ENCODE measurements at regions not wholly inside any gene's neighbourhood (a gene's known extent, or its start where the extent isn't known, plus 50 kb on each side); places are given as distances from the start of the nearest gene placed in this dataset.

DNA sequence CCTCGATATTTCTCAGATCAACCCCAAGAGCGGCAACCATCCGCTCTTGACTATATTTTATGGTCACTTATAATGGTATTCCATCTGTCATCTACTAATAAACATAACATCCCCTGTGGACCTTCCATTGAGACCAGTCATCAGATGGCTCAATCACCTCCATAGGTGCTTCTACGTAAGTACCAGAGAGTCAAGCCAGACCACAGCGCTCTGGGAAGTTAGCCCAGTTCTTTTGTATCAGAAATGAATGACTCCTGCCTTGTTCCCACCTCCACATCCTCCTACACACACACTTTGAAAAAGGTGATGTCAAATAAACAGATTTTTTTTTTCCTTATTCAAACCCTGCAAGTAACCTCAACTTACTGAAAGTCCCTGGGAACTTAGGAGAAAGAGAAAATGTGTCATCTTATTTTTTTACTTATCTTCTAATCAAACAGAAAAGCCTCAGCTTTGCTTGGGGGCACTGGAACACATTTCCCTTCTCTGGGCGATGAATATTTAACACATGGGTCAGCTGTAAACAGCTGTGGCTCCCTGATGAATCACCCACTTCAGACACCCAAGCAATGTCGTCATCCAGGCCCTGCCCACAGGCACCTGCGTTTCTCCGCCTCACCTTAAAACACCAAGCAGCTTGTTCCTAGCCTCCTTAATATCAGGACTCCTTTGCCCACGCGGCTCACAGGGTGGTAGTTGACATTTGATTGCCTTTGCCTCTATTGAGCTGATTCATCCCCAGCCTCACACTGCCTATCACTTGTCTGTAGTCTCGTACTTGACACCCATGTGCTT, 121.4 kb upstream of the LY86 start:
- Histone ChIP-seq H3K36me3 (ENCODE audit: control insufficient read depth, low read length) (no peaks in the 10 kb centered on the region), H3F3A (ENCODE audit: control insufficient read depth, insufficient read depth) (no peaks in the 10 kb centered on the region), H3K4me2 (ENCODE audit: low read length) (no peak overlapping the region), H3K27me3 (ENCODE audit: control insufficient read depth, low read length) (no peaks in the 10 kb centered on the region), H3K4me1 (ENCODE audit: control insufficient read depth, low read length) (peaks cover under 1% of the 10 kb centered on the region), H3K79me2 (ENCODE audit: control insufficient read depth, low read length) (no peaks in the 10 kb centered on the region), H3K9me3 (ENCODE audit: control insufficient read depth, insufficient read depth, low read length) (no peaks in the 10 kb centered on the region), H4K20me1 (ENCODE audit: control insufficient read depth, insufficient read depth, low read depth, low read length) (no peaks in the 10 kb centered on the region), H3K27ac (ENCODE audit: low read depth, low read length) (no peak overlapping the region), H3K9me2 (replicated peaks; ENCODE audit: control insufficient read depth, low read length) (no peaks in the 10 kb centered on the region), H3K4me3 (ENCODE audit: low read length) (no peak overlapping the region)
- no peak for TF ChIP-seq EZH2phosphoT487 (IDR thresholded peaks at IDR 0.05; ENCODE audit: borderline replicate concordance, low read length)
- TF ChIP-seq, protein P1, sequence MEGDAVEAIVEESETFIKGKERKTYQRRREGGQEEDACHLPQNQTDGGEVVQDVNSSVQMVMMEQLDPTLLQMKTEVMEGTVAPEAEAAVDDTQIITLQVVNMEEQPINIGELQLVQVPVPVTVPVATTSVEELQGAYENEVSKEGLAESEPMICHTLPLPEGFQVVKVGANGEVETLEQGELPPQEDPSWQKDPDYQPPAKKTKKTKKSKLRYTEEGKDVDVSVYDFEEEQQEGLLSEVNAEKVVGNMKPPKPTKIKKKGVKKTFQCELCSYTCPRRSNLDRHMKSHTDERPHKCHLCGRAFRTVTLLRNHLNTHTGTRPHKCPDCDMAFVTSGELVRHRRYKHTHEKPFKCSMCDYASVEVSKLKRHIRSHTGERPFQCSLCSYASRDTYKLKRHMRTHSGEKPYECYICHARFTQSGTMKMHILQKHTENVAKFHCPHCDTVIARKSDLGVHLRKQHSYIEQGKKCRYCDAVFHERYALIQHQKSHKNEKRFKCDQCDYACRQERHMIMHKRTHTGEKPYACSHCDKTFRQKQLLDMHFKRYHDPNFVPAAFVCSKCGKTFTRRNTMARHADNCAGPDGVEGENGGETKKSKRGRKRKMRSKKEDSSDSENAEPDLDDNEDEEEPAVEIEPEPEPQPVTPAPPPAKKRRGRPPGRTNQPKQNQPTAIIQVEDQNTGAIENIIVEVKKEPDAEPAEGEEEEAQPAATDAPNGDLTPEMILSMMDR (IDR thresholded peaks at IDR 0.05; ENCODE audit: low read depth, low read length, poor library complexity, severe bottlenecking) = no peak

GRCh38 chr6:6469074-6469473, 119.4 kb upstream of the LY86 start:
- H4K20me1 ChIP-seq (ENCODE audit: control insufficient read depth, insufficient read depth, low read depth, low read length) = no peaks in the 10 kb centered on the region
- H3K9me3 ChIP-seq (ENCODE audit: control insufficient read depth, insufficient read depth, low read length) = no peaks in the 10 kb centered on the region
- TF ChIP-seq EZH2phosphoT487 (IDR thresholded peaks at IDR 0.05; ENCODE audit: borderline replicate concordance, low read length) = no peak
- TF ChIP-seq, protein P1 (IDR thresholded peaks at IDR 0.05; ENCODE audit: low read depth, low read length, poor library complexity, severe bottlenecking) = no peak
- no peaks in the 10 kb centered on the region for H3K9me2 ChIP-seq (replicated peaks; ENCODE audit: control insufficient read depth, low read length)
- no peak overlapping the region for H3K4me2 ChIP-seq (ENCODE audit: low read length)
- no peaks in the 10 kb centered on the region for H3K36me3 ChIP-seq (ENCODE audit: control insufficient read depth, low read length)
- no peaks in the 10 kb centered on the region for H3K79me2 ChIP-seq (ENCODE audit: control insufficient read depth, low read length)
- no peak overlapping the region for H3K4me3 ChIP-seq (ENCODE audit: low read length)
- H3K27ac ChIP-seq (ENCODE audit: low read depth, low read length) = no peak overlapping the region
- H3K4me1 ChIP-seq (ENCODE audit: control insufficient read depth, low read length) = peaks cover 5% of the 10 kb centered on the region
- no peaks in the 10 kb centered on the region for H3K27me3 ChIP-seq (ENCODE audit: control insufficient read depth, low read length)
- no peaks in the 10 kb centered on the region for H3F3A ChIP-seq (ENCODE audit: control insufficient read depth, insufficient read depth)

GRCh38 chr6:6470123-6470522, 118.4 kb upstream of the LY86 start:
- H3K79me2 ChIP-seq (ENCODE audit: control insufficient read depth, low read length) = no peaks in the 10 kb centered on the region
- H3K4me3 ChIP-seq (ENCODE audit: low read length) = no peak overlapping the region
- H4K20me1 ChIP-seq (ENCODE audit: control insufficient read depth, insufficient read depth, low read depth, low read length) = no peaks in the 10 kb centered on the region
- no peaks in the 10 kb centered on the region for H3F3A ChIP-seq (ENCODE audit: control insufficient read depth, insufficient read depth)
- H3K4me1 ChIP-seq (ENCODE audit: control insufficient read depth, low read length) = peaks cover 8% of the 10 kb centered on the region
- H3K4me2 ChIP-seq (ENCODE audit: low read length) = no peak overlapping the region
- H3K9me2 ChIP-seq (replicated peaks; ENCODE audit: control insufficient read depth, low read length) = no peaks in the 10 kb centered on the region
- H3K27me3 ChIP-seq (ENCODE audit: control insufficient read depth, low read length) = no peaks in the 10 kb centered on the region
- TF ChIP-seq, protein P1 (IDR thresholded peaks at IDR 0.05; ENCODE audit: low read depth, low read length, poor library complexity, severe bottlenecking) = no peak
- TF ChIP-seq EZH2phosphoT487 (IDR thresholded peaks at IDR 0.05; ENCODE audit: borderline replicate concordance, low read length) = no peak
- no peaks in the 10 kb centered on the region for H3K36me3 ChIP-seq (ENCODE audit: control insufficient read depth, low read length)
- H3K9me3 ChIP-seq (ENCODE audit: control insufficient read depth, insufficient read depth, low read length) = no peaks in the 10 kb centered on the region
- H3K27ac ChIP-seq (ENCODE audit: low read depth, low read length) = no peak overlapping the region
